ENCODE measurements at regions not wholly inside any gene's neighbourhood (a gene's known extent, or its start where the extent isn't known, plus 50 kb on each side); places are given as distances from the start of the nearest gene placed in this dataset.

DNA sequence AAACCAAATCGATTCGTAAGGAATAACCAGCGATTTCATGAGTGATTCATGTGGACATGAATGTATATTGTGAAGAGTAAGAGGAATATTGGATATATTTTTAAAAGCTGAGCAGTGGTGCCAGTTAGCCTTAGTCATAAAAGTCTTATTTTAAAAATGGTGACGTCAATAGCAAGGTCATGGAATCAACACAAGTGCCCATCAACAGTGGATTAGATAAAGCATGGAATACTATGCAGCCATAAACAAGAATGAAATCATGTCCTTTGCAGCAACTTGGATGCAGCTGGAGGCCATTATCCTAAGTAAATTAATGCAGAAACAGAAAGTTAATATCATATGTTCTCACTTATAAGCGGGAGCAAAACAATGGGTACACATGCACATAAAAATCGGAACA lies 89.0 kb upstream of the STOX2 start:
- no peak for TF ChIP-seq RAD21 (conservative IDR thresholded peaks at IDR 0.05)
- TF ChIP-seq, protein P1, sequence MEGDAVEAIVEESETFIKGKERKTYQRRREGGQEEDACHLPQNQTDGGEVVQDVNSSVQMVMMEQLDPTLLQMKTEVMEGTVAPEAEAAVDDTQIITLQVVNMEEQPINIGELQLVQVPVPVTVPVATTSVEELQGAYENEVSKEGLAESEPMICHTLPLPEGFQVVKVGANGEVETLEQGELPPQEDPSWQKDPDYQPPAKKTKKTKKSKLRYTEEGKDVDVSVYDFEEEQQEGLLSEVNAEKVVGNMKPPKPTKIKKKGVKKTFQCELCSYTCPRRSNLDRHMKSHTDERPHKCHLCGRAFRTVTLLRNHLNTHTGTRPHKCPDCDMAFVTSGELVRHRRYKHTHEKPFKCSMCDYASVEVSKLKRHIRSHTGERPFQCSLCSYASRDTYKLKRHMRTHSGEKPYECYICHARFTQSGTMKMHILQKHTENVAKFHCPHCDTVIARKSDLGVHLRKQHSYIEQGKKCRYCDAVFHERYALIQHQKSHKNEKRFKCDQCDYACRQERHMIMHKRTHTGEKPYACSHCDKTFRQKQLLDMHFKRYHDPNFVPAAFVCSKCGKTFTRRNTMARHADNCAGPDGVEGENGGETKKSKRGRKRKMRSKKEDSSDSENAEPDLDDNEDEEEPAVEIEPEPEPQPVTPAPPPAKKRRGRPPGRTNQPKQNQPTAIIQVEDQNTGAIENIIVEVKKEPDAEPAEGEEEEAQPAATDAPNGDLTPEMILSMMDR (IDR thresholded peaks at IDR 0.05; ENCODE audit: poor library complexity, severe bottlenecking): no peak
- TF ChIP-seq, protein P2, sequence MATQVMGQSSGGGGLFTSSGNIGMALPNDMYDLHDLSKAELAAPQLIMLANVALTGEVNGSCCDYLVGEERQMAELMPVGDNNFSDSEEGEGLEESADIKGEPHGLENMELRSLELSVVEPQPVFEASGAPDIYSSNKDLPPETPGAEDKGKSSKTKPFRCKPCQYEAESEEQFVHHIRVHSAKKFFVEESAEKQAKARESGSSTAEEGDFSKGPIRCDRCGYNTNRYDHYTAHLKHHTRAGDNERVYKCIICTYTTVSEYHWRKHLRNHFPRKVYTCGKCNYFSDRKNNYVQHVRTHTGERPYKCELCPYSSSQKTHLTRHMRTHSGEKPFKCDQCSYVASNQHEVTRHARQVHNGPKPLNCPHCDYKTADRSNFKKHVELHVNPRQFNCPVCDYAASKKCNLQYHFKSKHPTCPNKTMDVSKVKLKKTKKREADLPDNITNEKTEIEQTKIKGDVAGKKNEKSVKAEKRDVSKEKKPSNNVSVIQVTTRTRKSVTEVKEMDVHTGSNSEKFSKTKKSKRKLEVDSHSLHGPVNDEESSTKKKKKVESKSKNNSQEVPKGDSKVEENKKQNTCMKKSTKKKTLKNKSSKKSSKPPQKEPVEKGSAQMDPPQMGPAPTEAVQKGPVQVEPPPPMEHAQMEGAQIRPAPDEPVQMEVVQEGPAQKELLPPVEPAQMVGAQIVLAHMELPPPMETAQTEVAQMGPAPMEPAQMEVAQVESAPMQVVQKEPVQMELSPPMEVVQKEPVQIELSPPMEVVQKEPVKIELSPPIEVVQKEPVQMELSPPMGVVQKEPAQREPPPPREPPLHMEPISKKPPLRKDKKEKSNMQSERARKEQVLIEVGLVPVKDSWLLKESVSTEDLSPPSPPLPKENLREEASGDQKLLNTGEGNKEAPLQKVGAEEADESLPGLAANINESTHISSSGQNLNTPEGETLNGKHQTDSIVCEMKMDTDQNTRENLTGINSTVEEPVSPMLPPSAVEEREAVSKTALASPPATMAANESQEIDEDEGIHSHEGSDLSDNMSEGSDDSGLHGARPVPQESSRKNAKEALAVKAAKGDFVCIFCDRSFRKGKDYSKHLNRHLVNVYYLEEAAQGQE (IDR thresholded peaks at IDR 0.05; ENCODE audit: borderline replicate concordance): no peak
- TF ChIP-seq EZH2 (IDR thresholded peaks at IDR 0.05; ENCODE audit: borderline replicate concordance, insufficient read depth, low read length, poor library complexity, severe bottlenecking): no peak
- no peak for TF ChIP-seq EP300 (conservative IDR thresholded peaks at IDR 0.05; ENCODE audit: poor library complexity, severe bottlenecking)
- no peak for TF ChIP-seq TAF1 (IDR thresholded peaks at IDR 0.05; ENCODE audit: low read depth)
- TF ChIP-seq POLR2AphosphoS5 (IDR thresholded peaks at IDR 0.05): no peak
- TF ChIP-seq MXI1 (conservative IDR thresholded peaks at IDR 0.05; ENCODE audit: poor library complexity, severe bottlenecking): no peak

Measured in neural cell (in vitro differentiated cells).